Fibroblast of lung (primary cell): ENCODE measurements at regions not wholly inside any gene's neighbourhood (a gene's known extent, or its start where the extent isn't known, plus 50 kb on each side); places are given as distances from the start of the nearest gene placed in this dataset.

Experiments used
- EZH2 ChIP-seq: IDR thresholded peaks from 2 replicates; pipeline ENCODE4 v1.5.1; 2012; ENCODE audit warnings: low read length, control low read depth, mild to moderate bottlenecking; ENCODE audit errors: missing control alignments
- TF ChIP-seq, protein P1 (sequence below), 2 donors: IDR thresholded peaks in 1 of 2; conservative IDR thresholded peaks in 1 of 2; 1 replicate in 1 of 2; 2 replicates in 1 of 2; pipeline ENCODE4 v1.5.1; 2011 to 2012; ENCODE audit warnings: low read length in 2 of 2, control low read depth in 1 of 2, inconsistent platforms in 1 of 2, low read depth in 1 of 2, mild to moderate bottlenecking in 1 of 2

DNA sequence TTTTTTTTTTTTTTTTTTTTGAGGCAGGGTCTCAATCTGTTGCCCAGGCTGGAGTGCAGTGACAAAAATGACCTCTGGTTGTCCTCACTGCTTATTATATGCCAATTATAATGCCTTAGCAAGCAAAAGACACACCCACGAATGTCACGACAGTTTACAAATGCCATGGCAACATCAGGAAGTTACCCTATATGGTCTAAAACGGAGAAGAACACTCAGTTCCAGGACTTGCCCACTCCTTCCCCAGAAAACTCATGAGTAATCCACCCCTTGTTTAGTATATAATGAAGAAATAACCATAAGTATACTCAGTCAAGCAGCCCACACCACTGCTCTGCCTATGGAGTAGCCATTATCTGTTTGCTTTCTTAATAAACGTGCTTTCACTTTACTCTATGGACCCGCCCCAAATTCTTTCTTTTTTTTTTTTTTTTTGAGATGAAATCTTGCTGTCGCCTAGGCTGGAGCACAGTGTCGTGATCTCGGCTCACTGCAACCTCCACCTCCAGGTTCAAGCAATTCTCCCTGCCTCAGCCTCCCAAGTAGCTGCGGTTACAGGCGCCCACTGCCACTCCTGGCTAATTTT is 106.2 kb downstream of the SMIM20 start:
- TF ChIP-seq, protein P1, sequence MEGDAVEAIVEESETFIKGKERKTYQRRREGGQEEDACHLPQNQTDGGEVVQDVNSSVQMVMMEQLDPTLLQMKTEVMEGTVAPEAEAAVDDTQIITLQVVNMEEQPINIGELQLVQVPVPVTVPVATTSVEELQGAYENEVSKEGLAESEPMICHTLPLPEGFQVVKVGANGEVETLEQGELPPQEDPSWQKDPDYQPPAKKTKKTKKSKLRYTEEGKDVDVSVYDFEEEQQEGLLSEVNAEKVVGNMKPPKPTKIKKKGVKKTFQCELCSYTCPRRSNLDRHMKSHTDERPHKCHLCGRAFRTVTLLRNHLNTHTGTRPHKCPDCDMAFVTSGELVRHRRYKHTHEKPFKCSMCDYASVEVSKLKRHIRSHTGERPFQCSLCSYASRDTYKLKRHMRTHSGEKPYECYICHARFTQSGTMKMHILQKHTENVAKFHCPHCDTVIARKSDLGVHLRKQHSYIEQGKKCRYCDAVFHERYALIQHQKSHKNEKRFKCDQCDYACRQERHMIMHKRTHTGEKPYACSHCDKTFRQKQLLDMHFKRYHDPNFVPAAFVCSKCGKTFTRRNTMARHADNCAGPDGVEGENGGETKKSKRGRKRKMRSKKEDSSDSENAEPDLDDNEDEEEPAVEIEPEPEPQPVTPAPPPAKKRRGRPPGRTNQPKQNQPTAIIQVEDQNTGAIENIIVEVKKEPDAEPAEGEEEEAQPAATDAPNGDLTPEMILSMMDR (conservative IDR thresholded peaks at IDR 0.05 in 1 of 2, IDR thresholded peaks at IDR 0.05 in 1 of 2; ENCODE audit: low read depth in 1 of 2, low read length in 2 of 2) = peak in 1 of 2 donors; percentile 6
- no peak for TF ChIP-seq EZH2
